ENCODE measurements at regions not wholly inside any gene's neighbourhood (a gene's known extent, or its start where the extent isn't known, plus 50 kb on each side); places are given as distances from the start of the nearest gene placed in this dataset.

DNA sequence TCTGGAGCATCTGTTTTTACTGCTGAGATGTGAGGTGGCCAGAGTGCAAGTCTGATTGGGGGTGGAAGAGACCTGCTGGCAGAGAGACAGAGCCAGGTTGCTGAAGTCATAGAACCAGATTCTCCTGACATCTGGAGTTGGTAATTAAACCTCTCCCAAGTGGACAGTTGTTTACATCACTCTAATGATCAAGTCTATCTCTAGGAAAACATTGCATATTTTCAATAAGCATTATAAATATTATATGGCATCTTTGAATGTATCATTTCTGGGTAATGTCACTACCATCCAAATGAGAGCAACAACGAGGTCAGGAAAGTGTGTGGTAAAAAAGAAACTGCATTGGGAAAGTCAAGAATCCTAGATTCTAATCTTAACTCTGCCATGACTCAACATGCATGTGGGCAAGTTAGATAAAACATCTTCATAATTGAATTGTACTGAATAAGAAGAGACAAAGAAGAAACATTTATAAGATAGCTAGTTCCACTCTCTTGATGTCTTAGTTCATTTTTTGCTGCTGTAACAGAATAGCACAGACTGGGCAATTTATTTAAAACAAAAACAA is 351.2 kb upstream of the API5 start:
- no peak for TF ChIP-seq CTCF (IDR thresholded peaks at IDR 0.05)
- no peak for TF ChIP-seq POLR2A (IDR thresholded peaks at IDR 0.05; ENCODE audit: low read depth)
- TF ChIP-seq POLR2AphosphoS5 (IDR thresholded peaks at IDR 0.05) = no peak
- TF ChIP-seq EP300 (IDR thresholded peaks at IDR 0.05) = no peak

Measured in esophagus muscularis mucosa (tissue), 4 donors.